SK-N-SH treated with all-trans-retinoic acid at 6 μM for 48 hours (cell line): ENCODE measurements at regions not wholly inside any gene's neighbourhood (a gene's known extent, or its start where the extent isn't known, plus 50 kb on each side); places are given as distances from the start of the nearest gene placed in this dataset.

Experiments used
- CREB5 ChIP-seq: fragments of 250-450 bp; sonication (Bioruptor Pico); IDR thresholded peaks from 2 replicates; pipeline ENCODE4 v1.5.1; 2020; ENCODE audit warnings: low read depth, mild to moderate bottlenecking, moderate library complexity
- ISL1 ChIP-seq: fragments of 250-450 bp; sonication (Bioruptor Pico); IDR thresholded peaks from 2 replicates; pipeline ENCODE4 v2.1.2; 2022; ENCODE audit warnings: mild to moderate bottlenecking, moderate library complexity
- ZFP30 ChIP-seq: fragments of 450-650 bp; formaldehyde crosslinking; IDR thresholded peaks from 2 replicates; pipeline ENCODE4 v1.5.0; 2022; ENCODE audit warnings: mild to moderate bottlenecking, moderate library complexity

- TF ChIP-seq ISL1: no peak
- no peak for TF ChIP-seq ZFP30 (CRISPR knock-in tag)
- TF ChIP-seq CREB5 (CRISPR knock-in tag): no peak
These were observed 421.0 kb upstream of the KLF12 start for GRCh38 chr13:74555276-74555625.
